ENCODE measurements at regions not wholly inside any gene's neighbourhood (a gene's known extent, or its start where the extent isn't known, plus 50 kb on each side); places are given as distances from the start of the nearest gene placed in this dataset.

GRCh38 chr13:38090913-38091312 lies 221.3 kb upstream of the TRPC4 start:
- TF ChIP-seq EZH2phosphoT487 (IDR thresholded peaks at IDR 0.05; ENCODE audit: borderline replicate concordance) (no peak), CTCF (conservative IDR thresholded peaks at IDR 0.05; ENCODE audit: low read length) (no peak)

GRCh38 chr13:38086721-38087120 lies 217.1 kb upstream of the TRPC4 start:
- peaks cover 3% of the 10 kb centered on the region; the same call in 1 of the 2 replicates for H3K9me3 ChIP-seq (ENCODE audit: insufficient read depth, low read depth, low read length)
- TF ChIP-seq EZH2phosphoT487 (IDR thresholded peaks at IDR 0.05; ENCODE audit: borderline replicate concordance) (no peak), CTCF (conservative IDR thresholded peaks at IDR 0.05; ENCODE audit: low read length) (no peak)
- no peak overlapping the region for H2AFZ ChIP-seq (ENCODE audit: low read length)
- H3K36me3 ChIP-seq (ENCODE audit: insufficient read depth, low read length) = no peaks in the 10 kb centered on the region
- no peaks in the 10 kb centered on the region for H4K20me1 ChIP-seq (ENCODE audit: insufficient read depth, low read length, poor library complexity, severe bottlenecking)
- H3K79me2 ChIP-seq (ENCODE audit: insufficient read depth, low read length) = no peaks in the 10 kb centered on the region
- no peaks in the 10 kb centered on the region for H3F3A ChIP-seq (ENCODE audit: low read depth)
- no peak overlapping the region for H3K4me2 ChIP-seq (ENCODE audit: low read depth, low read length, poor library complexity, severe bottlenecking)
- no peaks in the 10 kb centered on the region for H3K4me1 ChIP-seq (ENCODE audit: insufficient read depth, low read length, poor library complexity, severe bottlenecking)
- no peaks in the 10 kb centered on the region for H3K9me2 ChIP-seq (replicated peaks; ENCODE audit: low read depth, low read length)
- no peak overlapping the region for H3K4me3 ChIP-seq (ENCODE audit: low read length, poor library complexity, severe bottlenecking)
- H3K9ac ChIP-seq (ENCODE audit: low read depth, low read length, poor library complexity, severe bottlenecking) = no peak overlapping the region
- H3K27me3 ChIP-seq (ENCODE audit: insufficient read depth, low read length, poor library complexity, severe bottlenecking) = no peaks in the 10 kb centered on the region

More at GRCh38 chr13:38090913-38091312, 221.3 kb upstream of the TRPC4 start:
- Histone ChIP-seq H3F3A (ENCODE audit: low read depth) (no peaks in the 10 kb centered on the region), H4K20me1 (ENCODE audit: insufficient read depth, low read length, poor library complexity, severe bottlenecking) (no peaks in the 10 kb centered on the region), H3K9me3 (ENCODE audit: insufficient read depth, low read depth, low read length) (peaks cover 3% of the 10 kb centered on the region; the same call in 1 of the 2 replicates), H3K9me2 (replicated peaks; ENCODE audit: low read depth, low read length) (no peaks in the 10 kb centered on the region), H3K9ac (ENCODE audit: low read depth, low read length, poor library complexity, severe bottlenecking) (no peak overlapping the region), H3K27me3 (ENCODE audit: insufficient read depth, low read length, poor library complexity, severe bottlenecking) (no peaks in the 10 kb centered on the region), H2AFZ (ENCODE audit: low read length) (no peak overlapping the region), H3K4me3 (ENCODE audit: low read length, poor library complexity, severe bottlenecking) (no peak overlapping the region), H3K4me2 (ENCODE audit: low read depth, low read length, poor library complexity, severe bottlenecking) (no peak overlapping the region), H3K79me2 (ENCODE audit: insufficient read depth, low read length) (no peaks in the 10 kb centered on the region), H3K4me1 (ENCODE audit: insufficient read depth, low read length, poor library complexity, severe bottlenecking) (no peaks in the 10 kb centered on the region), H3K36me3 (ENCODE audit: insufficient read depth, low read length) (no peaks in the 10 kb centered on the region)

GRCh38 chr13:38086013-38086412 lies 216.4 kb upstream of the TRPC4 start:
- no peak for TF ChIP-seq CTCF (conservative IDR thresholded peaks at IDR 0.05; ENCODE audit: low read length)
- no peak for TF ChIP-seq EZH2phosphoT487 (IDR thresholded peaks at IDR 0.05; ENCODE audit: borderline replicate concordance)
- Histone ChIP-seq H3K79me2 (ENCODE audit: insufficient read depth, low read length) (no peaks in the 10 kb centered on the region), H3K4me3 (ENCODE audit: low read length, poor library complexity, severe bottlenecking) (no peak overlapping the region), H3K36me3 (ENCODE audit: insufficient read depth, low read length) (no peaks in the 10 kb centered on the region), H4K20me1 (ENCODE audit: insufficient read depth, low read length, poor library complexity, severe bottlenecking) (no peaks in the 10 kb centered on the region), H3F3A (ENCODE audit: low read depth) (no peaks in the 10 kb centered on the region), H3K4me1 (ENCODE audit: insufficient read depth, low read length, poor library complexity, severe bottlenecking) (no peaks in the 10 kb centered on the region), H3K9me3 (ENCODE audit: insufficient read depth, low read depth, low read length) (peaks cover 3% of the 10 kb centered on the region; the same call in 1 of the 2 replicates), H3K4me2 (ENCODE audit: low read depth, low read length, poor library complexity, severe bottlenecking) (no peak overlapping the region), H3K9me2 (replicated peaks; ENCODE audit: low read depth, low read length) (no peaks in the 10 kb centered on the region), H2AFZ (ENCODE audit: low read length) (no peak overlapping the region), H3K9ac (ENCODE audit: low read depth, low read length, poor library complexity, severe bottlenecking) (no peak overlapping the region), H3K27me3 (ENCODE audit: insufficient read depth, low read length, poor library complexity, severe bottlenecking) (no peaks in the 10 kb centered on the region)

Data from Loucy (cell line).